ENCODE measurements at regions not wholly inside any gene's neighbourhood (a gene's known extent, or its start where the extent isn't known, plus 50 kb on each side); places are given as distances from the start of the nearest gene placed in this dataset.
"Not testable (repeated sequence)": the region's sequence is repeated elsewhere in the genome, so short reads cannot be mapped to it uniquely, and the experiment has no call there.

DNA sequence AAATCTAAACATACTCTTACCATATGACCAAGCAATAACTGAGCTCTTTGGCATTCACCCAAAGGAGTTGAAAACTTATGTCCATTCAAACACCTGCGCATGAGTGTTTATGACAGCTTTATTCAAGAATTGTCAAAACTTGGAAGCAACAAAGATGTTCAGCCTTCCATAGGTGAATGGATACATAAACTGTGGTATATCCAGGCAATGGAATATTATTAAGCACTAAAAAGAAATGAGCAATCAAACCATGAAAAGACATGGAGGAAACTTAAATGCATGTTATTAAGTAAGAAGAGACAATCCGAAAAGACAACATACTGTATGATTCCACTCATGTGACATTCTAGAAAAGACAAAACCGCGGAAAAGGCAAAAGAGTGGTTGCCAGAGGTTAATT, 312.0 kb upstream of the TMC3 start:
- no peak for DNase-seq

GRCh38 chr15:81685237-81685636, 311.2 kb upstream of the TMC3 start:
- no peak for DNase-seq

- DNase-seq, result no peak
These were observed 306.8 kb upstream of the TMC3 start for GRCh38 chr15:81680829-81681228.

DNA sequence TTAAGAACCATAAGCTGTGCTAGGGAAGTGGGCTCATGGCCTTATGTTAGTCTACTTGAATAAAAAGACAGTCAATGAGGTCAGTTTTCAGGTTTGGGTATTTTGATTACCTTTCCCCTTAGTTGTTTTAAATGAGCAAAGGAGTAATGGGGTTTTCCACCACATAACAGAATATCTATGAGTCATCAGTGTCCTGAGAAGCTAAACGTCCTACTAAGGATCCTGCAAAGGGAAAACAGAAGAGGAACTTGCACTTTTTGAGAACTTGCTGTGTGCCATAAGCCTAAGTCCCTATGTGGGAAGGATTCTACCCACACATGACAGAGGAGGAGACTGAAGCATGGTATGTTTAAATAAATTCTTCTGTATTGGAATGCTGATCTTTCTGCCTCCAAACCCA, 292.8 kb upstream of the TMC3 start:
- no peak for DNase-seq

GRCh38 chr15:81660976-81661375, 287.0 kb upstream of the TMC3 start:
- DNase-seq, result no peak

DNA sequence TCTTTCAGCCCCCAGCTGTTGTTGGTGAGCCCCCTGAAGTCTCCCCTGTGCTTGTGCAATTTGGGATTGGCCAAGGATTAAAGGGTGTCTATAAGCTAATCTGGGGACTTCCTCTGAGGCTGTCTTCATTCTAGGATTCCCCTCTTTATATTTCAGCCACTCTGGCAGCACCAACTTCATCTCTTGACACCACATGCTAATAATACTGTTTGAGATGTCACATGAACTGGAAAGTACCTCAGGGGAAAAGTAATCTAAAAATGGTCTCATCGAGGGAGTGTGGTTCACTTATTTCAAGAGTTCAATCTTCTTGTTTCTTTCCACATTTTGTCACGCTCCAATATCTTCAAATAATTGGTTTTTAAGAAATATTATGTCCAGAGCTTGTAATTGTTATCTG, 279.2 kb upstream of the TMC3 start:
- DNase-seq, result no peak

DNA sequence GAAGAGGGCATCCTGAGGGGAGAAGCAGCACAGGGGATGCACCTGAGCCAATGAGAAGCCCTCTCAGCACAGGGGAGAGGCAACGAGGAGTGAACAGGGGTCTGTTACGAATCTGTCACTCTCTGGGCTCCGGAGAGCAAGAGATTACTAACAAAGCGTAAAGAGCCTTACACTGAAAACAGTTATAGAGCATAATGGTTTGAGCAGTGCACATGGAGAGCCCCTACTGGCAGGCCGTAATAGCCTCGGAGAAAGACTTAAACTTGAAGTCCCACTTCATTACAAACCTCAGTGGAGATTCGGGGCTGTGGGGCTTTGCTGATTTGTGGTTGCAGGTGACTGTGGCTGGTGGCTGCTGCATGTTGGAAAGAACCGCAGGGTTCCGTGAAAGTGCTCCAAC, 271.5 kb upstream of the TMC3 start:
- DNase-seq, result no peak

DNA sequence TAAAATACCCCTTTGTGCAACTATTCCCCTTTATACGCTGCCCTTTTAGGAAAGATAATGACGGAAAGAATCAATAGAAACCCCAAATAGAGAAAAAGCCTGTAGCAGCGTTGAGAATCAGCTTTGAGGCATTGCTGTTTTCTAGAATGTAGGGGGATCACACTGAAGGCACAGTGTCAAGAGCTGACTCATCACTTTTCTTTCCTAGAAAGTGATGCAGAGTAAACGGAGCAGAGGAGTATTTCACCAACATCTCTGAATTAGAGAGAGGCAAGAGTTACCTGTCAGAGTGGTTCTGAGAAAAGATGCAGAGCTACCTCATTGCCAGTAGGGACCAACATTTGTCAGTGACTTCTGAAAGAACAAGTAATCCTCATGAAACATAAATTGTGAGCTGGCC, 269.8 kb upstream of the TMC3 start:
- DNase-seq, result no peak

DNA sequence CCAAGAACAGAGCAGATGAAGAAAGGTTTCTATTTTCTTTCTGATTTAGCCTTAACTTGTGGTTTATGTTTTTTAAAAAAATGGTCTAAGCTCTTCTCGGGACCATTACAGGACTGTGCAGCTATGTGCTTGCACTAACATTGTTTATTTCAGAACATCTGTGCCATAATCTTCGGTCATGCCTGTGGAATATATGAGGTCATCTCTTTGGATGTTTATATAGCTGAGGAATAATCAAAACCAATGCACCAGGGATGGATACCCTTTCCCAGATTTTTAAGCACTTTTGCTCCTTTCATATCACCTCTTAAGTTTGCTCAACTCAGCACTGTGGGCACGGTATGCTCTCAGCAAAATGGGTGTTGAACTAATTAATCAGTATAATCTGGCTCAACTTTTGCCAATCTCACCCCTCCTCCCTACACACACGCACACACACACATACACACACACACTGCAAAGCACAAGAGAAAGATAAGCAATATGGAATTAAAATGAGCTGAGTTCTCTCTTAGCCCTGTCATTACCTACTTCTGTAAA, 268.5 kb upstream of the TMC3 start:
- no peak for DNase-seq

- not testable (repeated sequence) for DNase-seq
These were observed 262.1 kb upstream of the TMC3 start for GRCh38 chr15:81636064-81636463.

- DNase-seq, result no peak
These were observed 259.9 kb upstream of the TMC3 start for GRCh38 chr15:81633889-81634288.

DNA sequence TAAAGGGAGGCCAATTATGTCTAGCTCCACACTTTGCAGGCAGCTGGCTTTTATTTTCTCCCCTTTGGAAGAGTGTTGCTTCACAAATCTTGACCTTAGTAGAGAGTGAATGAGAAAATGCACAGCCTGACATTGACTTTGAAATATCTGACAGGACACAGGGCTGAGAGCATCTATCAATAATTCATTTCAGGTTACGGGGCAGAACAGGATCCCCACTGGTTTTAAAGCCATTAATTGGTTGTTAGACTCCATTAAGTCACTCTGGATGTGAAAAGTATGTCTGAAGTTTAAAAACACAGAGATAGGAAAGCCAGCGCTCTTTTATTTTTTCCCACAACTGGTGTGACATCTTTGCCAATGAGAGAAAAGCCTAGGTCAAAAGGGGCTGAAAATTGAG, 251.9 kb upstream of the TMC3 start:
- no peak for DNase-seq

DNA sequence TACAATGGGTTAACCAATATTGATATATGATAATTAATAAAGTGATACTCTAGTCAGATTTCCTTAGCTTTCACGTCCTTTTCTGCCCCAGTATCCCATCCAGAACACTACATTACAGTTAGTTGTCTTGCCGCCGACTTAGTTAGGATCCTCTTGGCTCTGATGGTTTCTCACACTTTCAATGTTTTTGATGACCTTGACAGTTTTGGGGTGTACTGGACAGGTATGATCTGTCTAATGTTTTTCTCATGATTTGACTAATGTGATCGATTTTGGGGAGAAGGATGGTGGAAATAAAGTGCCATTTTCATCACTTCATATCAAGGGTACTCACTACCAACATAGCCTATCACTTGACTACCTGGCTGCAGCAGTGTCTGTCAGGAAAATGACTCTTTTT, 245.0 kb upstream of the TMC3 start:
- no peak for DNase-seq

DNA sequence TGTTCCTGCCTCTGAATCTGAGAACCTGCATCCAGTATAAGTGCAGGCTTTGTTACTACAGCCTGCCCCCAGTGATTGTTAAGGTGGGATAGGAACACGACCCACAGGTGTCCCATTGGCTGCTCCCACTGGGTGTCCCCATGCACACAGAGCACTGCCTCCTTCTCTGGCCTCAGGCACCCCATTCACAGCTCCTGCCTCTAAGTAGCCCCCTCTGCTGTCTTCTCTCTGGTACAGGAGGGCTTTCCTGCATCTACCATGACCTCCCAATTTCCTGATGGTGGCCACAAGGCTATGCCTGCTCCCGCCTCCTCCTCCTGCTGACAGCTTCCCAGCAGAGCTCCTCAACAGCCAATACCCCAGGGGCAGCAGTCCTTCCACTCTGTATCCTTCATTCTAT, 238.6 kb upstream of the TMC3 start:
- DNase-seq, result no peak

- DNase-seq, result no peak
These were observed 237.7 kb upstream of the TMC3 start for GRCh38 chr15:81611679-81612078.

GRCh38 chr15:81608309-81608829, 234.4 kb upstream of the TMC3 start:
- no peak for DNase-seq

DNA sequence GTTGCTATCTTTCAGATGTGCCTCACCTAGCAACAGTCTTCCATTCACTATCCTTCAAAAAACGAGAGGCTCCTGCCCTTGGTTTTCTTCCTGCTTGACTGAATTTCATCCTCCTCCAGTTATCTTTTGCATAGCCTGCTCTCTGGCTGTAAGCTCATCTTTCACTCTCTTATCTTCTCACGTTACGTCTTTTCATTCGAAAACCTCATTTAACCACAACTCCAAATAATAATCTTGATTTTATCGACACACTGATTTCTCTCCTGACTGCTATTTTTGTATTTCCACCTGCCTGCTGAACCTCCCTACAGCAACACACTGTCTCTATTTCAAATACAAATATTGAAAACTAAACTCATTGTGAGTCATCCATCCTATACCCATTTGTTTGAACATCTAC, 230.7 kb upstream of the TMC3 start:
- no peak for DNase-seq

DNA sequence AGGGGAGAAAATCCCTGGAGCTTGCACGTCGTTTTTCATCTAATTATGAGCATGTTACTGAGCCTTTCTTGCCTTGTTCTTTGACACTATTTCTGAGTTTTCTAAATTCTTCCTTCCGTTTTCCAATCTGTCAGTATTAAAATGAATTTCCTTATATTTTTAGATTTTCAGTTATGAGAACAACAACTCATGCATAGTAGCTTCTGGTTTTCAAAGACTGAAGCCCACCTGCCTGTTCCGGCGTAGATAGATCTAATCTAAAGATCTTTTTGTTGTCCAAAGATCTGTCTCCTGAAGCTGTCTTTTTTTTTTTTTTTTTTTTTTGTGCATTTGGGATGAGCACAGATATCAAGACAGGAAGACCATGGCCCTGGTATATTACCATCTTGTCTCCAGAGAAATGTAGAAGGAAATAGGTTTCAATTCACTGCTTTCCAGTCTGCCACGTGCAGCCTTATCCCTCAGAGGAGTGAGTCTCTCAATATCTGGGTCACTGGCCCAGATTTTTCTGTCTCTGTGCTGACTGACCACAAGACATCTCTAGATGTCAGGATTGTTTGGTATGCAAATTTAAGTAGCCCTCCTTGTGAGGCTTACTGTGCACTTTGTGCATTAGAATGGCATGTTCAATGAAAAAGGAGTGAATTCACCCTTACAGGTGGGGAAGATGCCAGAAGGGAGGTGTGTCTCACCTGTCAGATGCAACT, 222.3 kb upstream of the TMC3 start:
- no peak for DNase-seq

DNA sequence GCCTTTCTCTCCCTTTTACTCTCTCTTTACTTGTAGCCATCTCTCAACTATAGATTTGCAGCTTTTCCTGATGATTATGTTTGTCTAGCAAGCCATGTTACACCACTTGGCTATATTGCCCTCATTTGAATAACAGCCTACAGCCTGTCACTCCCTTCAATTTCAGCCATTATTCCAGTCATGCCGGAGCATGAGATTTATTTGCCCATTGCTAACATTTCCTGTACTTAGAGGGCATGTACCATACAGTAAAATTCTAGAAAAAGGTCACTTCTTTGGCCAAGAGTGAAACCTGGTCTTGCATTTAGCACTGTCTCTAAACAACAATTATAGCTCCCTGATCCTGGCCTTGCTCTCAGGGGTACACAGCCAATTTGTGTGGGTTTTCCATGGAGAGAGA, 221.7 kb upstream of the TMC3 start:
- DNase-seq, result no peak

DNA sequence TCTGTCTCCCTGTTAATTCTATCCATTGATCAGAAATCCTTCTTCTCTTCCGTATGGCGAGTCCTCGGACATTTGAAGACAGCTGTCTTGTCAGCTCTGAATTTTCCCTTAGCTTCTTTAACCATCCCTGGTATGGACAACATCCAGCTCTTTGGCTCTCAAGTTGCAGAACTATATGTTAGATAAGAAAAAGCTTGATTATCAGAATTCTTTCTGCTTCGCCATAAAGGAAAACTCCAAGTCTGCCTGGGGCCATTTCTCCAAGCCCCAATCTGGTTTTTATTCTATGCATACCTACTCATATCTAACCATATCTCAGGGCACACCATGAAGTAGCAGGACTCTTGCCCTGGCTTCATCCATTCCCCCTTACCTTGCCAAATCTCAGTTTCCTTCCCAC, 215.7 kb upstream of the TMC3 start:
- DNase-seq, result no peak

GRCh38 chr15:81575436-81576123, 201.6 kb upstream of the TMC3 start:
- DNase-seq, result peak; percentile 86

DNA sequence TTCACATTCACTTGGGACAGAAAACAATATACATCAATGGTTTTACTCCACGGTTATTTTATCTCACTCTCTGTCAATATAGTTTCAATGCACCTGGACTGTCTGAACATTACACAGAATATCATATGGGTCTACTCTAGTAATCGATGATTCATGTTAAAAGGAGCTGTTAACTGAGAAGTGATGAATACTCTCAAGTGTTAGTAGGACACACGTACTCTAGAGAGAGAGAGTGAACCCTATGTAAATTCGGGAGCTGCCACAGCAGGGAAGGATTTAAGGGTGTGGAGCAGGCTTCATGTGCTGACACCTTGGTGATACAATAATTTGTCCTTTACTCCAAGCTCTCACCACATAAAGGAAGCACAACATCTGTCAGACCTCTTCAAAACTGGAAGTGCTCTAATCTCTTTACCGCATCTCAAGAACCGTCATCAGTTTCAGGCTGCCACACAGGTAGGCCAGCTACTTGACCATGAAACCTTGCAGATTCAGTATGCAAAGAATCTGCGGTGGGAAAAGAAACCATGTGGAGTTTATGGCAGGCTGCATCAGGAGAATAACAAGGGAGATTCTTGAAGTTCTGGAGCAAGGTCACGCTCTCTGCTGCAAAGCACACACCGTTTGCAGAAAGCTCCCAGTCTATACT, 199.2 kb upstream of the TMC3 start:
- DNase-seq, result no peak

- no peak for DNase-seq
These were observed 198.2 kb upstream of the TMC3 start for GRCh38 chr15:81572190-81572589.
